ENCODE measurements at regions not wholly inside any gene's neighbourhood (a gene's known extent, or its start where the extent isn't known, plus 50 kb on each side); places are given as distances from the start of the nearest gene placed in this dataset.
"Not testable (repeated sequence)": the region's sequence is repeated elsewhere in the genome, so short reads cannot be mapped to it uniquely, and the experiment has no call there.

DNA sequence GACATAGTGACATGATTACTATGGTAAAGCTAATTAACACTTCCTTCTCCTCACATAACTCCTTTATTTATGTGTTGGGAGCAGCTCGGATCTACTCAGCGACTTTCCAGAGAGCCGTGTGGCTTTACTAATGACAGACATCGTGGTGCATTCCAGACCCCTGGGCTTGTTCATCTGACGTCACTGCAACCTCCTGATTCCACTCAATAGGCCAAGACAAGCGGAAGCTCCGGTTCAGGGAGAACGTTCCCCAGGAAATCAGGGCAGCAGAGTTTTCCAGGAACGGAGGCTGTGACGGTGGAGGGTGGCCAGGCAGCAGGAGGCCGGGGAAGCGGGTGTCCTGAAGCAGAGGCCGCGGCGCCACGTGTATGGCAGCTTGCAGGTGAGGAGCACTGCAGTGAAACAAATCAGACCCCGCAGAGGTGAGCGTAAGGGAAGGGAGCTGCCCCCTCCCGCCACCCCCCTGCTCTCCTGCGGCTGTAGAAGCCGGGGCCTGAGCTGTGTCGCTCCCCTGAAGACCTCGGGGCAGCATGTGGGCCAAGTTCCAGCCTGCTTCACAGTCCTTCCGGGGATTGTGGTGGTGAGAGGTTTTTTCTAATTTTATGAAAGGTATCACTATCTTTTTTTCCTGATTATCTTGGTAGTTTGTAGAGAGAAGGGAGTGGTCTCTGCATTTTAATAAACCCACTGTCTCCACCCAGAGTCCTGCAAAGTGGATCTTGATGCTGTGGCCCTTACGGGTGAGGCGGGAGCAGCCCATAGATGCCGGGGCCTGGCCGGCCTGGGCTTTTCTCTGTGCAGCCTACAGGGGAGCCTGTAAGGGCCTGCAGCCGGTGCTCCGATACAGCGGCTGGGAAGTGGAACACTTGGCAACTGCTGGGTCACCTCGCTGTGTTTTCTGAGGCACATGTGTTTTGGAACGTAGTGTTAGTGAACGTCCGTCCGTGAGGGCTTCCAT, 220.4 kb upstream of the IRX4 start:
- DNase-seq (ENCODE audit: low read depth), result no peak

DNA sequence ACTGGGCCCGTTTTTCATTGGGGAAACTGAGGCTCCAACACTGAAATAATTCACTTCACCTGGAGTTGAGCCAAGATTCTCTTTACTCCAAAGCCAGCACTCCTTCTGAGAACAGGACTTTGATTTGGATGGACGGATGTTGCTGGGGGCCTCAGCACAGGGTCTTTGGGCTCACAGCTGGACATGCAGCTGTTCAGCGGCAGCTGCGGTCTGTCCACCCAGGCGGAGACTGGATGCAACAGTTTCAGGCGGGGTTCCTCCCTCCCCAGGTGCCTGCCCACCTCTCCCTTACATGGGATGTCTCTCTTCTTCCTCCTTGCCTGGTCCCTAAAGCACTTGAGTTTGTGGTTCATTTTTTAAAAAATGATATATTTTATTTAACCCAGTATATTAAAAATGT, 219.0 kb upstream of the IRX4 start:
- no peak for DNase-seq (ENCODE audit: low read depth)

DNA sequence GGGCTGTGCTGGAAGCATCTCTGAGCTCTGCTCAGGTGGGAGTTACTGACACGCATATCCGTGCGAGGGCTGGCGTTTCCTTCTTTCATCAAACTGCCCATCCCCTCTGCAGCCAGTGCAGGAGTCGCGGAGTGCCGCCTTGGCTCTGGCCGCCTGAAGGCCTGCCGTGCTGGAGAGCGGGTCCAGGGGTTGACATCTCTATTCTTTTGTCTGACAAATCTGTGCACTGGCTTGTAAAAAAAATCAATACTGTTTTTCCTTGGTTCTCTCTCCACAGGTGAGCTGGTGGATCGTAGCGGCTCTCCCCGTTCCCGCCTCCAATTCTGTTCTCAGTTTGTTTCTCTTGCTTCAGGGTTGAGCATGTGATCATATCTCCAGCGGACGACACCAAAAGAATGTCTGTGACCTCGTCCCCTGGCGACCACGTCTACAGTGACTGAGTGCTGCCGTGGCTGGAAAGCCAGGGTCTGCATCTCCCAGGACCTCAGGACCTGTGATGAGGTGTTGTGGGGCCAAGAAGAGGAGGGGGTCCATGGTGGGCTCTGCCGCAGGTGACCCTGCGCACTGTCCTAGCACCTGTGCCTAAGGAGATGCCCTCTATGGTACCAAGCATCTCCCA, 214.3 kb upstream of the IRX4 start:
- DNase-seq (ENCODE audit: low read depth), result no peak

DNA sequence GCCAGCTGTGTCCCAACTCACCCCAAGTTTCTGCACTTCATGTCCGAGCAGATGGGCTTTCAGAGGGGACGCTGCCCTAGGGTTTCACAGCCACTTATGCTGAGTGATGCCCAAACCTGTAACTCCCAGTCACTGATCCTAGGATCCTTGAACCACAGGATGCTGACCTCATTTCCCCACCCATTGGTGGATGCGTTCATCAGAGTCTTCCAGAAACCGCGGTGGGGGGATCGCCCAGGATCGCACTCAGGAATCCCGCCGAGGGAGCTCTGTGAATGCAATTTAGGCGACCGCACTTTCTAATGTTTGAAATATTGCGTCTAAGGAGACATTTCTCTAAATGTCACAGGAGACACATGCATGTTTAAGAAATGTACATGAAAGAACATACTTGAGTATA, 212.3 kb upstream of the IRX4 start:
- DNase-seq (ENCODE audit: low read depth), result no peak

DNA sequence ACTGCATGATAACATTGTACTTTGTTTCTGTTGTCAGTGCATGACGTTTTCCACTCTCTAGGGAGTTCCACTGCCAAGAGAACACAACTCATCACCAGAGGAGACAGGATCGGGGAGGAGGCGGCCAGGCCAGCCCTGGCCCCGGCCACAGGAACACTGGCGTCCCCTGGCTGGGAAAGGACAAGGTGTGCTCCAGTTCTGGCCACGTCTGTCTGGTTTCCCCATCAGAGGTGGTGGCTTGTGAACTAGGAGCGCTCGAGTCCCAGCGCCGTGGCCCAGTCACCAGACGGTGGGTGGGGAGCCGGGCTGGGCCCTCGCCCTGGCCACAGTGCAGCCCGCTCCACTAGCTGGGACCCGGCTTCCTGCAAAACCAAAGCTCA, 211.9 kb upstream of the IRX4 start:
- DNase-seq (ENCODE audit: low read depth), result no peak

DNA sequence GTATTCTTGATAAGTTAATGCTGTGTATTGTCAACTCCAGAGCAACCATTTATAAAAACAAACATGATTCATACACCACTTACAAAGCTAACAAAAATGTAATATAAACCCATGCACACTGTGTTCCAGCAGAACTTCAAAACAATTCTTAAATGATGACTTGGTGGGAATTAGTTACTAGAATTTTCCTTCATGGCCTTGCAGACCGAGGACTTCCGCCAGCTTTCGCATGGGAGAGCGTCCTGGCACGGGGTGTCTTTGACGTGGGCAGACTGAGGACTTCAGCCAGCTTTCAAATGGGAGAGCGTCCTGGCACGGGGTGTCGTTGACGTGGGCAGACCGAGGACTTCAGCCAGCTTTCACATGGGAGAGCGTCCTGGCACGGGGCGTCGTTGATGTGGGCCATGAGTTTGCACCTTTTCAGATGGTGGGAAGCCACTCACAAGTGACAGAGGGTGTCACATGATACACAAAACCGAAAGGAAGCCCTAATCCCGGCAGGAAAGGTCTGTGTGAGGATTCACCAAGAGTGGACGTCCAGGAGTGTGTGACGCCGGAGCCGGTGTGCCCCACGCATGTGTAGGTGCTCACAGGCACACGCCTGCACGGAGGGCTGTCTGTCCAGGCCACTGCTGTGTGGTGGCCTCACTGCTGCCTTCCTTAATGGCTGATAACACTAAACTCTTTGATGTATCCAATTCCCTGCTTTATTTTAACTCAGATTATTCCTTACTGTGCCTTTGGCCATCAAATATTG, 211.3 kb upstream of the IRX4 start:
- peak; percentile 96 for DNase-seq (ENCODE audit: low read depth)

DNA sequence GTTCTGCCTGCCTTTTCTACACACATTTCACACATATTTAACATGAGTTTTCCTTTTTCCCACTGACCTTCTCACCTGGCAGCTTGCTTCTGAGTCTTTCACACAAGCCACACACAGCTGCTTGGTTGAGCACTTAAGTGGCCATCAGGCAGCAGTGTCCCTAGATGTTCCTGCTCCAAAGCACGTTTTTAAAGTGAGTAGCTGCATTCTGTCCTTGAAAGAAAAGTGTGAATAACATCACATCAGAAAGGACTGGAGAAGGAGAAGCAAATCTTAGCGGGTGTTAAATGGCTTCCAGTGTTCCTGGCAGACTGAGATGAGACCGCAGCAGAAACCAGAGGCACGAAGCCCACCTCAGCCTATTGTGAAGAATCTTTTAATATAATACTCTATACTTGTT, 209.2 kb upstream of the IRX4 start:
- no peak for DNase-seq (ENCODE audit: low read depth)

DNA sequence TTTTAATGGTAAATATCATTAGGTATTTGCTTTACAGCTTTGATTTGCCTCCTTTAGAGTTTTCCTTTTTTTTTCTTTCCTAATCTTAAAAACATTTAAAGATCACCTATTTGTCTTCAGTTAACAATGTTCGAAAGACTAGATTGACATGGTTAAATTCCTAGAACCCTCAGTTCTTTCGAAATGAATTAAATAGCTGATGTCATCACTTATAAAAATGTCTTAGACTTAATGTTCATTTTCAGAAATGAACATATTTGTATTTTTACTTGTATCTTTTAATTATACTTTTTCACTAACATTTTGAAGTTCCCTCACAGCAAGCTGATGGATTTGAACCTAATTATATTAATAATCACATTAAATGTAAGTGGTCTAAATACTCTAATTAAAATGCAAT, 205.3 kb upstream of the IRX4 start:
- DNase-seq (ENCODE audit: low read depth), result no peak

DNA sequence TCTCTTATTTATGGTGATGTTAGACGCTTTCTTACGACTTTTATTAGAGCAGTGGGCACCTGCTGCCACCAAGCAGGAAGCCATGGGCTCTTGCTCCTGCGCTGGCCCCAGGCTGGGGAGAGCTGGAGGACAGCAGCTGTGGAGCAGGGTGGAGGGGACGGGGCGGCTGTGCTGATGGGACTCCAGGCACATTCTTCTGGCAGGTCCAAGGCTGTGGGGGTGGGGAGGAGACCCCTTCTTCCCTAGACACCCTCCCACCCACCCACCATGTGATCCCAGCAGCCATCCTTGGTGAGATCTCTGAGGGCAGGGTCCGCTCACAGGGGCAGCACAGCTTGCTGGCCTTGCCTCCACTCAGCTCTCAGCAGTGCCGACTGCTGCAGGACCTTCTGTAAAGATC, 192.6 kb upstream of the IRX4 start:
- no peak for DNase-seq (ENCODE audit: low read depth)

DNA sequence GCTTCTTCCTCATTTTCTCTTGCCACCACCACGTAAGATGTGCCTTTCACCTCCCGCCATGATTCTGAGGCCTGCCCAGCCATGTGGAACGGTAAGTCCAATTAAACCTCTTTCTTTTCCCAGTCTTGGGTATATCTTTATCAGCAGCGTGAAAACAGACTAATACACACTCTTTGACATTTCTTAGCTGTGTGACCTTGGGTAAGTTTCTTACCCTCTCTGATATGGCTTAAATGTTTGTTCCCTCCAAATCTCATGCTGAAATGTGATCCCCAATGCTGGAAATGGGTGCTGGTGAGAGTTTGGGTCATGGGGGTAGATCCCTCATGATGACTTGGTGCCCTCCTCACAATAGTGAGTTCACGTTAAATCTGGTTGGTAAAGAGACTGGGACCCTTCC, 188.8 kb upstream of the IRX4 start:
- DNase-seq (ENCODE audit: low read depth), result no peak

DNA sequence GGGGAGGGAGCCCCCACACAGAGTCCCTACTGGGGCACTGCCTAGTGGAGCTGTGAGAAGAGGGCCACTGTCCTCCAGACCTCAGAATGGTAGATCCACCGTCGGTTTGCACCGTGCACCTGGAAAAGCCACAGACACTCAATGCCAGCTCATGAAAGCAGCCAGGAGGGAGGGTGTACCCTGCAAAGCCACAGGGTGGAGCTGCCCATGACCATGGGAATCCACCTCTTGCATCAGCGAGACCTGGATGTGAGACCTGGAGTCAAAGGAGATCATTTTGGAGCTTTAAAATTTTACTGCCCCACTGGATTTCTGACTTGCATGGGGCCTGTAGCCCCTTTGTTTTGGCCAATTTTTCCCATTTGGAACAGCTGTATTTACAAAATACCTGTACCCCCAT, 188.1 kb upstream of the IRX4 start:
- not testable (repeated sequence) for DNase-seq (ENCODE audit: low read depth)

DNA sequence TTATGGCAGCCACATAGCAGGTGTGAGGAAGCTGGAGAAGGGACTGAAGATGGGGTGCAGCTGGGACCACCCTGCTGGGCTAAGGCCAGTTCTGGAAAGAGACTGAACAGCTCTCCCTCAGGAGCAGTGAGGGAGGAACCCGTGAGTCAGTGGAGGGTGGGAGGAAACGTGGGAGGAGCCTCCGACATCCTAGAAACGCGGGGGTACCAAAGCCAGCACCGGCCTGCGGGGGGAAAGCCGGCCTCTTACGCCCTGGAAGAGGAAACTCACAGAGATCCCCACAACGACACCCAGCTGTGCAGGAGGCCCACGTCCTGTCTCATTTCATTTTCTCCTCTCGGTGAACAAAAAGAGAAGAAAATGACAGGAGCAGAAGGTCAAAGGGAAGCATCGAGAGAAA, 185.8 kb upstream of the IRX4 start:
- DNase-seq (ENCODE audit: low read depth), result no peak

DNA sequence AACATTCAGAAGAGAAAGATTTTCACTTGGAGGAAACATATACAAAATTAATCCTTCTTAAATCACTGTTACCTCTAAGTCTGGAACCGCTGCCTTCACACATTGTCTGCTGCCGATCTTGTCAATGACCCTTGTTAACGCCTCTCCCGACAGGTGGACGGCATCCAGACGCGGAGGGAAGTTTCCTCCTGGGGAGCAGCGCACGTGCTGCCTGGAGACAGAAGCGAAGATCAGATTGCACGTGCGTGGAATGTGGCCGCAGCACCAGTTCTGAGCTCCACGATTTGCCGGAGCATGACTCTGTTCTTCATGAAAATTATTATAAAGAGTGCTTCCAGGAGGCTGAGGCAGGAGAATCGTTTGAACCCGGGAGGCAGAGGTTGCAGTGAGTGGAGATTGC, 183.6 kb upstream of the IRX4 start:
- DNase-seq (ENCODE audit: low read depth), result no peak

DNA sequence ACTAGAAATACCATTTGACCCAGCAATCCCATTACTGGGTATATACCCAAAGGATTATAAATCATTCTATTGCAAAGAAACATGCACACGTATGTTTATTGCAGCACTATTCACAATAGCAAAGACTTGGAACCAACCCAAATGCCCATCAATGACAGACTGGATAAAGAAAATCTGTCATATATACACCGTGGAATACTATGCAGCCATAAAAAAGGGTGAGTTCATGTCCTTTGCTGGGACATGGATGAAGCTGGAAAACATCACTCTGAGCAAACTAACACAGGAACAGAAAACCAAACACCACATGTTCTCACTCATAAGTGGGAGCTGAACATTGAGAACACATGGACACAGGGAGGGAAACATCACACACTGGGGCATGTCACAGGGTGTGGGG, 180.7 kb upstream of the IRX4 start:
- DNase-seq (ENCODE audit: low read depth), result not testable (repeated sequence)

DNA sequence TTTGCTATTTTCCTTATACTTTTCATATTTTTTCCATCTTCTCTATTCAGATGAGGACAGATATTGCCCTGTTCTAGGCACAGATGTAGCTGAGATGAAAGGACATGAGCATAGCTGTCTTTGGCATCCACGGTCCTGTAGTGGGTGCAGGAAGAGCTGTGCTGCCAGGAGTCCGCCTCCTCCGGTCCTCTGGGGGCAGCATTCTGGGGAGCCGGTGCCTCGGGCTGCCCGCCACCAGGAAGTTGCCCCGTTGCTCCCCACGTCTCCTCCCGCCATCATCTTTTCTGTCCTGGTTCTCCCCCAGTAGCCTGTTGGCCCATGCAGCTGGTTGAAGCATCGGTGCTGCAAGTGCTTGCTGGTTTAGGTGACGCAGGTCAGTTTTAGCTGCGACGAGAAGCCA, 170.0 kb upstream of the IRX4 start:
- no peak for DNase-seq (ENCODE audit: low read depth)

DNA sequence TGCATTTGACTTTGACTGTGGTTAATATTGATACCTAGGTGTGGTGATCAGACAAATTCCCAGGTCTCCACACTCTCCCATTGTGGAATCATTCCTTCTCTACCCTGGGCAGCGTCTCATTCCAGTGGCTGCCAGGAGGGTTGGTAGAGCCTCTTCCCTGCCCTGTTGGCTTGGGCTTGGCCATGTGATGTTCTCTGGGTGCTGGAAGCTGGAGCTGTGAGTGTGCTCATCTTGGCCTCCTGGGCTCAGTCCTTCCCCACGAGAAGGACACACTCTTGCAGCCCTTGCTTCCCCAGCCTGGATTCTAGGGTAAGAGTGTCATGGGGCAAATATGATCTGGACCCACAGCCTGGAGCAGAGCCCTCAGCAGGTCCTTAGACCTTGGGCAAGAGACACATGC, 167.2 kb upstream of the IRX4 start:
- no peak for DNase-seq (ENCODE audit: low read depth)

DNA sequence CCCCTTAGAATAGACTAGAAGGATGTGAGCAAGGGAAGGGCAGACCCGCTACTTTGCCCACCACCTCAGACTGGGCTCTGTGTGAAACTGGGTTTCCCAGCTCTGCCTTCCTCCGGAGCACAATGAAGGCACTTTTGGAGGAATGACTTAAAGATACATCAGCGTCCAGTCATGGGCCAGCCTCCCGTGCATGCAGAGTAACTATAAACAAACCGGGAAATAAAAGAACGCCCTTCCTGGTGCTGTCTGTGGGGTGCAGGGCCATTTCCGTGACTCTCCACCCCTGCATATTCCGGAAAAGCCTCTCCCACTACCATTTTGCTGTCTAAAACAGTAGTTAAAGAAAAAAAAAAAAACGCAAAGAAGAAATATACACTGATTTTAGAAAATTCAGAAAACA, 165.9 kb upstream of the IRX4 start:
- DNase-seq (ENCODE audit: low read depth), result no peak

DNA sequence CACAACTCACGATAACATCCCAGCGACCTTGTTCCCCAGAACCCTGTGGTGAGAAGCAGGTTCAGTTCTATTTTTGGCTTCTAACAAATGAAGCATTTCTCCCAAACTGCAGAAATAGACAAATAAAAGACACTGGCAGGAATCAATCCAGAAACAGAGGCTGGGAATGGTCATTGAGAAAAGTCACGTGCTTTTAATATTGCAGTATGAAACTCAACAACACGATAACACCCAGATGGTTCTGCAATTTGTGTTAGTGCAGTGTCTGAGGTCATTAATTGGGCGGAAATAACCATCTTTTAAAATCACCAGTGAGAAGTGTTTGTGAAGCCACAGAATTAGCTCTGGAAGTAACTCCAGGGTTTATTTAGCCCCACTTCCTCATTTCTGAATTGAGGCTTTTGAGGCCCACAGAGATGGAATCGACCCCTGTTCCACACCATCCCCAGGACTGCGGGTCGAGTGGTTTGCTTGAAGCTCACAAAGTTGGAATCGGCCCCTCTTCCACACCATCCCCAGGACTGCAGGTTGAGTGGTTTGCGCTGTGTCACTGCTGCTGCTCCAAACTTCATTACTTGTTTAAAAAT, 164.7 kb upstream of the IRX4 start:
- no peak for DNase-seq (ENCODE audit: low read depth)

DNA sequence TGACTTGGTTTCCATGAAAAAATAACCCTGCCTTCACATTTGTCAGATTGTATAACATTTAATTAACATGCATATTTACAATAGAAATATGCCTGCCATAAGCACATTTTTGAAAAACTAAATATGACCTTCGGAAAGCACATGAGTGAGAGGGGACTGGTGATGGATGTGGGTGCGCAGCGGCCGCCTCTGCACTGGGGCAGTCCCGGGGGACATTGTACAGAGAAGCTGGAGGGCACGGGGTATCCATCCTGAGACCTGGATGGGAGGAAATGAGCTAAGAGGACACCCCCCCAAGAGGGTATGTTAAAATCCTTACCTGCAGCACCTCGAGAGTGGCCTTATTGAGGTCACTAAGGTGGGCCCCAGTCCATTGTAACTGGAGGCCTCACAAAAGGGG, 161.3 kb upstream of the IRX4 start:
- no peak for DNase-seq (ENCODE audit: low read depth)

DNA sequence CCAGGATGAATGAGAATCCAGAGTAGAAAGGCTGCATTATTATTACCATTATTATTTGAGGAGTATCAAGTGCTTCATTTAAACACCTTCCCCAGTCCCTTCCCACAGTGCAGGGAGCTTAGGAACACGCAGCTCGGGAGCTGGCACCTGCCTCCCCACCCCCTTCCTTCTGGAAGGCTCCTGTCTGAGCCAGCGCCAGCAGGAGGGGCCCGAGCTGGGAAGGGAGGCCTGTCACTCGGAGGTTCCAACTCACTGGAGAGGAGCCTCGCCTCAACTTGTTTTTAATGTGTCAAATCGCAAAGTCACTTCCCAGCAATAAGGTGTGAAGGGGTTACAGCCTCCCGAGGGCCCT, 156.4 kb upstream of the IRX4 start:
- no peak for DNase-seq (ENCODE audit: low read depth)

DNA sequence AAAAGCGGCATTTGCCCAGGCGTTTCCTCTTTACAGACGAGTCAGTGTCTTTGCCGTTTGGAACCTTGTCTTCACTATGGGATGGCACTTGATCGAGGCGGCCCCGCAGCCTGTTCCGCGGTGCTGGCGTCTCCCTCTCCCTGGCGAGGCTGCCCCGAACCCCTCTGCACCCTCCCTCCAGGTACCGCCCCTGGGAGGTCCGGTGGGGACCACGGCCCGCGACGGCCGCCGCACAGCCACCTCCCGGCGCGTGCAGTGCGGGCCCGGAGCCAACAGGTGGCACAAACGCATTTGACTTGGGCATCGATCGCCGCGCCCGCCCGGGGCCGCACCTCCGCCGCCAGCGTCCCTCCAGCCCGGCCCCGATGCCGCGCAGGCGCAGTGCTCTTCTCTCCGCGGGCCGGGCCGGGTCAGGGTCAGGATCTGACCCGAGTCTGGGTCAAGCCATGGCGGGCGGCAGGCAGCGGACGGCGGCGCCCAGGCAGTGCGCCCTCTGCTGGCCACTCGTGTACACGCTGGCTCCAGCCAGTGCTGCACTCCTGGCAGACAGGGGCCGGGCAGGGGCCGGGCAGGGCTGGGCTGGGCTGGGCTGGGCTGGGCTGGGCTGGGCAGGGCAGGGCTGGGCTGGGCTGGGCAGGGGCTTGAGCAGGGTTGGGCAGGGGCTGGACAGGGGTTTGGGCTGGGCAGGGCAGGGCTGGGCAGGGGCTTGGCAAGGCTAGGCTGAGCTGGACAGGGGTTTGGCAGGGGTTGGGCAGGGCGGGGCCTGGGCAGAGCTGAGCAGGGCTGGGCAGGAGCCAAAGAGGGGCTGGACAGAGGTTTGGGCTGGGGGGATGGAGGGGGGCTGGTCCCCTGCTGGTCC, 155.8 kb upstream of the IRX4 start:
- no peak for DNase-seq (ENCODE audit: low read depth)

DNA sequence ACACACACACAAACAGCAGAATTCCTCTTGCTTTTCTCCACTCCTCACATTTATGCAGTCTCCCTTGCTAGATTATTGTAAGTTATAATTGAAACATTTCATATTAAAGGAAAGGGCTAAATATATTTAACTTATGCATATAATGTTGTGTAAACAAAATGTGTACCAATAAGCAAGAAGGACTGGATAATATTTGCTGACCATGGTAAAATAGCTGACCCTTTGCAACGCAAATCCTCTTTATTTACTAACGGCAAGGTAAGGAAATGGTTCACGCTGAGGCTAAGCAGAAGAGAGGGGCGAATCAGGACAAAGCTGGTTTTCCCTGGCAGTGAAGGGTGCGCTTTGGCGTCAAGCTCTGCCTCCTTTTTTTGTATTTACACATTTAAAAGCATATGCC, 154.2 kb upstream of the IRX4 start:
- no peak for DNase-seq (ENCODE audit: low read depth)

Data from fibroblast of the conjunctiva (primary cell).